Mesothelial cell of epicardium (in vitro differentiated cells): ENCODE measurements at regions not wholly inside any gene's neighbourhood (a gene's known extent, or its start where the extent isn't known, plus 50 kb on each side); places are given as distances from the start of the nearest gene placed in this dataset.

ENCODE experiments used
- DNase-seq, 2 experiments: peaks; one replicate each; pipeline ENCODE4 v3.0.0; 2021; ENCODE audit warnings: low spot score in 2 of 2; ENCODE audit not compliant: unreplicated experiment in 2 of 2
- H3K27ac Mint-ChIP-seq: 2 replicates; pipeline ENCODE4 v1.8.0; 2021; ENCODE audit warnings: mixed read lengths
- H3K27me3 Mint-ChIP-seq: 2 replicates; pipeline ENCODE4 v1.8.0; 2021; ENCODE audit warnings: low read depth, mixed read lengths
- H3K36me3 Mint-ChIP-seq: 2 replicates; pipeline ENCODE4 v1.8.0; 2021; ENCODE audit warnings: mixed read lengths
- H3K4me1 Mint-ChIP-seq: 2 replicates; pipeline ENCODE4 v1.8.0; 2021; ENCODE audit warnings: mixed read lengths
- H3K4me3 Mint-ChIP-seq: 2 replicates; pipeline ENCODE4 v1.8.0; 2021; ENCODE audit warnings: mild to moderate bottlenecking, moderate library complexity, mixed read lengths
- H3K9me3 Mint-ChIP-seq: 2 replicates; pipeline ENCODE4 v1.8.0; 2021; ENCODE audit warnings: mixed read lengths
- CTCF ChIP-seq: fragments of 200-600 bp; sonication (generic); IDR thresholded peaks from one replicate; pipeline ENCODE4 v1.5.0; 2021; ENCODE audit warnings: antibody characterized with exemption; ENCODE audit not compliant: unreplicated experiment

GRCh38 chr1:57796616-57797015 lies 372.8 kb upstream of the DAB1 start:
- TF ChIP-seq CTCF: no peak
- H3K27me3 Mint-ChIP-seq: no peaks in the 10 kb centered on the region
- H3K27ac Mint-ChIP-seq: no peak overlapping the region
- H3K4me1 Mint-ChIP-seq: peaks cover 10% of the 10 kb centered on the region
- no peaks in the 10 kb centered on the region for H3K36me3 Mint-ChIP-seq
- DNase-seq: no peak
- H3K4me3 Mint-ChIP-seq: no peak overlapping the region
- H3K9me3 Mint-ChIP-seq: no peaks in the 10 kb centered on the region

- no peak for DNase-seq
- H3K4me3 Mint-ChIP-seq: no peak overlapping the region
- H3K9me3 Mint-ChIP-seq: no peaks in the 10 kb centered on the region
- H3K27ac Mint-ChIP-seq: no peak overlapping the region
- H3K27me3 Mint-ChIP-seq: no peaks in the 10 kb centered on the region
- H3K36me3 Mint-ChIP-seq: no peaks in the 10 kb centered on the region
- TF ChIP-seq CTCF: no peak
- H3K4me1 Mint-ChIP-seq: peaks cover 10% of the 10 kb centered on the region
These were observed 372.0 kb upstream of the DAB1 start for GRCh38 chr1:57795886-57796285.

DNA sequence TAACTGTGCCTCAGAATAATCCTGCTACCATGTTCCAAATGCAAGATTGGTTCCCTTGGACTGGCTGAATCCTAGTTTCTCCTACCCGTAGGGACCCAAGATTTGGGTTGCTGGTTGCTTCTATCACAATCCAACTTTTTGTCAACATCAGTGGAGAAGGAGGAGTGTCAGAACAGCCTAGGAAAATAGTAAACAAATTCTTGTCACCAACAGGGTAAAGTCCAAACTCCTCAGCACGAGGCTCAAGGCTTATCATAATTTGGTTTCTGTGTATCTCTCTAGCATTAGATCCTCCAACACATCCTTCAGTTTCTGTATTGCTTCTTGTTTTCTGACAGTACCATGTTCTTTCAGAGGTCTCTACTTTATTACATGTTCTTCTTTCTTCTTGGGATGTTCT lies 370.2 kb upstream of the DAB1 start:
- no peaks in the 10 kb centered on the region for H3K36me3 Mint-ChIP-seq
- DNase-seq: no peak
- no peak overlapping the region for H3K27ac Mint-ChIP-seq
- H3K9me3 Mint-ChIP-seq: no peaks in the 10 kb centered on the region
- TF ChIP-seq CTCF: no peak
- no peaks in the 10 kb centered on the region for H3K27me3 Mint-ChIP-seq
- peaks cover 8% of the 10 kb centered on the region for H3K4me1 Mint-ChIP-seq
- no peak overlapping the region for H3K4me3 Mint-ChIP-seq

GRCh38 chr1:57791497-57791896 lies 367.6 kb upstream of the DAB1 start:
- no peaks in the 10 kb centered on the region for H3K36me3 Mint-ChIP-seq
- DNase-seq: no peak
- H3K27me3 Mint-ChIP-seq: no peaks in the 10 kb centered on the region
- peaks cover 5% of the 10 kb centered on the region for H3K4me1 Mint-ChIP-seq
- H3K27ac Mint-ChIP-seq: no peak overlapping the region
- TF ChIP-seq CTCF: no peak
- H3K4me3 Mint-ChIP-seq: no peak overlapping the region
- H3K9me3 Mint-ChIP-seq: no peaks in the 10 kb centered on the region

DNA sequence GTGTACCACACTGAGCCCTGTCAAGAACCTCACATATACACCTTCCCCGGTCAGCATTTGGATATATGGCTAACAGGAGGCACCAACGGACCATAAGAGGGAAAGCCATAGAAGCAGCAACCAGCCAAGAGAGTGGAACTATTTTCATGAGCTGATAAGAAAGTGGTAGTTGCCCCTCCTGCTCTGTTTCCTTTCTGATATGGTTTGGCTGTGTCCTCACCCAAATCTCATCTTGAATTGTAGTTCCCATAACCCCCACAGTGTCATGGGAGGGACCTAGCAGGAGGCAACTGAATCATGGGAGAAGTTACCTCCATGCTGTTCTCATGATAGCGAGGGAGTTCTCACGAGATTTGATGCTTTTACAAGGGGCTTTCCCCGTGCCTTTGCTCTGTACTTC lies 366.1 kb upstream of the DAB1 start:
- Mint-ChIP-seq H3K36me3 (no peaks in the 10 kb centered on the region), H3K27me3 (no peaks in the 10 kb centered on the region), H3K4me3 (no peak overlapping the region), H3K4me1 (peaks cover 5% of the 10 kb centered on the region), H3K27ac (no peak overlapping the region), H3K9me3 (peaks cover 4% of the 10 kb centered on the region)
- DNase-seq: no peak
- no peak for TF ChIP-seq CTCF

GRCh38 chr1:57788313-57788712 lies 364.5 kb upstream of the DAB1 start:
- Mint-ChIP-seq H3K27me3 (peaks cover 5% of the 10 kb centered on the region), H3K4me1 (peaks cover 5% of the 10 kb centered on the region), H3K9me3 (peaks cover 4% of the 10 kb centered on the region), H3K4me3 (no peak overlapping the region), H3K27ac (no peak overlapping the region), H3K36me3 (no peaks in the 10 kb centered on the region)
- no peak for DNase-seq
- no peak for TF ChIP-seq CTCF
